CD4-positive, alpha-beta T cell (primary cell): ENCODE measurements at regions not wholly inside any gene's neighbourhood (a gene's known extent, or its start where the extent isn't known, plus 50 kb on each side); places are given as distances from the start of the nearest gene placed in this dataset.

ENCODE experiments used
- ATAC-seq: fragments of 200-7000 bp; cut with Tn5 transposase; one replicate; pipeline ENCODE4 v1.10.0; 2022; ENCODE audit warnings: mild to moderate bottlenecking; ENCODE audit not compliant: poor library complexity
- CTCF ChIA-PET: fragments of 350-600 bp; sonication (Branson Sonifier 250); formaldehyde crosslinking; loops from one replicate; lab custom pipeline; 2021; ENCODE audit warnings: antibody characterized with exemption, inconsistent platforms; lab: Charles Lee
- POLR2A ChIA-PET: fragments of 350-600 bp; sonication (Branson Sonifier 250); formaldehyde crosslinking; loops from one replicate; lab custom pipeline; 2021; ENCODE audit warnings: antibody characterized with exemption, inconsistent platforms; lab: Charles Lee
- DNase-seq, 14 experiments: peaks; one replicate each; pipeline ENCODE4 v3.0.0-alpha.2; 2013 to 2020; ENCODE audit warnings: mixed read lengths in 2 of 14
- H3K27ac ChIP-seq, 2 donors: one replicate each; pipeline versions ENCODE4 v1.5.1 to v1.7.0; 2013; ENCODE audit warnings: low read length in 2 of 2, low read depth in 1 of 2, mild to moderate bottlenecking in 1 of 2
- H3K27me3 ChIP-seq, 2 experiments: 1 replicate in 1 of 2; 2 replicates in 1 of 2; pipeline versions ENCODE4 v1.6.1 to v1.7.0; 2013; ENCODE audit warnings: low read length in 2 of 2, control low read depth in 1 of 2, mild to moderate bottlenecking in 1 of 2, moderate library complexity in 1 of 2; ENCODE audit not compliant: insufficient read depth in 2 of 2, control insufficient read depth in 1 of 2
- H3K36me3 ChIP-seq: one replicate; pipeline ENCODE4 v1.6.1; 2013; ENCODE audit warnings: low read length, control low read depth; ENCODE audit not compliant: insufficient read depth
- H3K4me1 ChIP-seq: one replicate; pipeline ENCODE4 v1.6.1; 2013; ENCODE audit warnings: low read length, control low read depth; ENCODE audit not compliant: insufficient read depth
- H3K4me3 ChIP-seq: one replicate; pipeline ENCODE4 v1.5.1; 2013; ENCODE audit warnings: mild to moderate bottlenecking, low read length, moderate library complexity
- H3K9me3 ChIP-seq, 2 experiments: 1 replicate in 1 of 2; 2 replicates in 1 of 2; pipeline versions ENCODE4 v1.6.1 to v1.7.0; 2013; ENCODE audit warnings: low read length in 2 of 2, mild to moderate bottlenecking in 2 of 2, control low read depth in 1 of 2, moderate library complexity in 1 of 2; ENCODE audit not compliant: control insufficient read depth in 1 of 2, insufficient read depth in 1 of 2
- H3K27ac Mint-ChIP-seq: one replicate; pipeline ENCODE4 v1.8.0; 2020; ENCODE audit warnings: mixed read lengths
- H3K27me3 Mint-ChIP-seq: one replicate; pipeline ENCODE4 v1.8.0; 2021; ENCODE audit warnings: mixed read lengths
- H3K36me3 Mint-ChIP-seq: one replicate; pipeline ENCODE4 v1.8.0; 2021; ENCODE audit warnings: low read depth, mixed read lengths
- H3K4me1 Mint-ChIP-seq: one replicate; pipeline ENCODE4 v1.8.0; 2021; ENCODE audit warnings: low read depth, mixed read lengths
- H3K4me3 Mint-ChIP-seq: one replicate; pipeline ENCODE4 v1.8.0; 2020; ENCODE audit warnings: mild to moderate bottlenecking, mixed read lengths
- H3K9me3 Mint-ChIP-seq: one replicate; pipeline ENCODE4 v1.8.0; 2020; ENCODE audit warnings: mixed read lengths
- intact Hi-C, 2 experiments: fragments of 100-400 bp; cut with DNase I in 1 of 2; cut with micrococcal nuclease in 1 of 2; formaldehyde crosslinking; loops; one replicate each; pipeline versions ENCODE4 v1.15.1 to v1.9.0; 2023 to 2025; cut with DNase I, micrococcal nuclease
- TF ChIP-seq, protein P1 (sequence below): fragments of 200-600 bp; IDR thresholded peaks from one replicate; pipeline ENCODE4 v1.8.0; 2022; ENCODE audit warnings: antibody characterized with exemption, mild to moderate bottlenecking

- no peak overlapping the region for H3K27ac ChIP-seq
- no peak for ATAC-seq
- H3K4me3 Mint-ChIP-seq, result no peak overlapping the region
- POLR2A ChIA-PET, result no interaction called here
- CTCF ChIA-PET, result no interaction called here
- no peaks in the 10 kb centered on the region for H3K9me3 Mint-ChIP-seq
- H3K4me3 ChIP-seq, result no peak overlapping the region
- H3K27me3 Mint-ChIP-seq, result no peaks in the 10 kb centered on the region
- TF ChIP-seq, protein P1, sequence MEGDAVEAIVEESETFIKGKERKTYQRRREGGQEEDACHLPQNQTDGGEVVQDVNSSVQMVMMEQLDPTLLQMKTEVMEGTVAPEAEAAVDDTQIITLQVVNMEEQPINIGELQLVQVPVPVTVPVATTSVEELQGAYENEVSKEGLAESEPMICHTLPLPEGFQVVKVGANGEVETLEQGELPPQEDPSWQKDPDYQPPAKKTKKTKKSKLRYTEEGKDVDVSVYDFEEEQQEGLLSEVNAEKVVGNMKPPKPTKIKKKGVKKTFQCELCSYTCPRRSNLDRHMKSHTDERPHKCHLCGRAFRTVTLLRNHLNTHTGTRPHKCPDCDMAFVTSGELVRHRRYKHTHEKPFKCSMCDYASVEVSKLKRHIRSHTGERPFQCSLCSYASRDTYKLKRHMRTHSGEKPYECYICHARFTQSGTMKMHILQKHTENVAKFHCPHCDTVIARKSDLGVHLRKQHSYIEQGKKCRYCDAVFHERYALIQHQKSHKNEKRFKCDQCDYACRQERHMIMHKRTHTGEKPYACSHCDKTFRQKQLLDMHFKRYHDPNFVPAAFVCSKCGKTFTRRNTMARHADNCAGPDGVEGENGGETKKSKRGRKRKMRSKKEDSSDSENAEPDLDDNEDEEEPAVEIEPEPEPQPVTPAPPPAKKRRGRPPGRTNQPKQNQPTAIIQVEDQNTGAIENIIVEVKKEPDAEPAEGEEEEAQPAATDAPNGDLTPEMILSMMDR, result no peak
- H3K4me1 Mint-ChIP-seq, result no peaks in the 10 kb centered on the region
- peaks cover 4% of the 10 kb centered on the region for H3K4me1 ChIP-seq
- no peak overlapping the region for H3K27ac Mint-ChIP-seq
- no peak for DNase-seq
- H3K36me3 Mint-ChIP-seq, result no peaks in the 10 kb centered on the region
- intact Hi-C loops, result no loop called here
- H3K36me3 ChIP-seq, result no peaks in the 10 kb centered on the region
- H3K27me3 ChIP-seq, result no peaks in the 10 kb centered on the region
- H3K9me3 ChIP-seq, result no peaks in the 10 kb centered on the region
Observed at GRCh38 chr2:8367833-8368232, 314.0 kb upstream of the ID2 start.

- H3K27ac ChIP-seq, result no peak overlapping the region
- ChIA-PET CTCF (no interaction called here), POLR2A (interaction anchor here (0.6 kb wide), 1 partner anchor 43 kb away, joined by 3 read pairs; no protein-coding TSS in a partner anchor)
- DNase-seq (no peak), ATAC-seq (no peak)
- no peaks in the 10 kb centered on the region for H3K9me3 ChIP-seq
- no peaks in the 10 kb centered on the region for H3K36me3 Mint-ChIP-seq
- no peaks in the 10 kb centered on the region for H3K9me3 Mint-ChIP-seq
- no peak overlapping the region for H3K4me3 ChIP-seq
- no peaks in the 10 kb centered on the region for H3K36me3 ChIP-seq
- TF ChIP-seq, protein P1, result no peak
- intact Hi-C loops, result no loop called here
- H3K4me3 Mint-ChIP-seq, result no peak overlapping the region
- H3K27ac Mint-ChIP-seq, result no peak overlapping the region
- H3K4me1 Mint-ChIP-seq, result no peaks in the 10 kb centered on the region
- no peaks in the 10 kb centered on the region for H3K27me3 Mint-ChIP-seq
- H3K4me1 ChIP-seq, result peaks cover 2% of the 10 kb centered on the region
- H3K27me3 ChIP-seq, result no peaks in the 10 kb centered on the region
Observed at GRCh38 chr2:8368463-8368862, 313.4 kb upstream of the ID2 start.

GRCh38 chr2:8369522-8369921 lies 312.3 kb upstream of the ID2 start:
- no peaks in the 10 kb centered on the region for H3K27me3 Mint-ChIP-seq
- Histone ChIP-seq H3K4me3 (no peak overlapping the region), H3K4me1 (no peaks in the 10 kb centered on the region), H3K27me3 (no peaks in the 10 kb centered on the region), H3K9me3 (no peaks in the 10 kb centered on the region), H3K36me3 (no peaks in the 10 kb centered on the region), H3K27ac (no peak overlapping the region)
- intact Hi-C loops, result no loop called here
- TF ChIP-seq, protein P1, result no peak
- ChIA-PET POLR2A (no interaction called here), CTCF (no interaction called here)
- no peaks in the 10 kb centered on the region for H3K4me1 Mint-ChIP-seq
- no peak for DNase-seq
- no peak overlapping the region for H3K27ac Mint-ChIP-seq
- H3K9me3 Mint-ChIP-seq, result no peaks in the 10 kb centered on the region
- H3K36me3 Mint-ChIP-seq, result no peaks in the 10 kb centered on the region
- no peak overlapping the region for H3K4me3 Mint-ChIP-seq
- no peak for ATAC-seq
